K562 (cell line): ENCODE measurements at regions not wholly inside any gene's neighbourhood (a gene's known extent, or its start where the extent isn't known, plus 50 kb on each side); places are given as distances from the start of the nearest gene placed in this dataset.

Source experiments
- ATAC-seq: fragments of 200-7000 bp; cut with Tn5 transposase; 3 replicates; pipeline ENCODE4 v1.9.1; 2020; ENCODE audit warnings: moderate library complexity
- BruUV-seq: library from RNA; stranded (reverse); fragments of 400-500 nt; replicated peaks from 2 replicates; lab custom pipeline; 2021; lab: Mats Ljungman, UMichigan
- CTCF ChIA-PET: fragments of 300-600 bp; formaldehyde crosslinking; extraction: SDS; loops from one replicate; lab custom pipeline; 2021; ENCODE audit warnings: low intra/inter-chr PET ratio; lab: Yijun Ruan, JAX
- POLR2A ChIA-PET: fragments of 300-600, 350-650 bp; sonication (Branson Sonifier 250); formaldehyde crosslinking; extraction: SDS; loops from one replicate; lab custom pipeline; 2021; ENCODE audit warnings: antibody characterized with exemption, inconsistent platforms; lab: Yijun Ruan, JAX
- DNase-seq, 4 experiments: peaks; one replicate each; pipeline versions ENCODE4 v3.0.0 to v3.0.0-alpha.2; 2011 to 2018; ENCODE audit warnings: low spot score in 3 of 4, mixed read lengths in 3 of 4; ENCODE audit errors: extremely low read depth in 1 of 4
- FAIRE-seq: peaks from 2 replicates; lab custom pipeline; 2011; peaks lifted over from hg19 to GRCh38; lab: Jason Lieb, UNC
- H2AFZ ChIP-seq: 2 replicates; pipeline ENCODE4 v1.6.0; 2011; ENCODE audit warnings: low read depth, low read length, control low read depth, inconsistent platforms
- H3K27ac ChIP-seq: fragments of 200-600 bp; 3 replicates; pipeline ENCODE4 v1.8.0; 2011; ENCODE audit warnings: low read depth, mild to moderate bottlenecking, control low read depth, inconsistent platforms, low read length, moderate library complexity, mixed read lengths; ENCODE audit errors: extremely low read depth
- H3K27me3 ChIP-seq, 2 experiments: fragments of 300-600 bp in 1 of 2; 2 replicates in 1 of 2; 3 replicates in 1 of 2; pipeline versions ENCODE4 v1.6.0 to v1.8.0; 2011; ENCODE audit warnings: inconsistent platforms in 2 of 2, low read length in 2 of 2, mild to moderate bottlenecking in 1 of 2, mixed read lengths in 1 of 2, moderate library complexity in 1 of 2; ENCODE audit not compliant: control insufficient read depth in 2 of 2, insufficient read depth in 2 of 2
- H3K36me3 ChIP-seq: fragments of 300-600 bp; 3 replicates; pipeline ENCODE4 v1.8.0; 2011; ENCODE audit warnings: mild to moderate bottlenecking, low read length, inconsistent platforms; ENCODE audit not compliant: control insufficient read depth, insufficient read depth
- H3K4me1 ChIP-seq, 2 experiments: fragments of 200-600 bp in 1 of 2; replicated peaks in 1 of 2; 2 replicates in 1 of 2; 3 replicates in 1 of 2; pipeline versions ENCODE4 v1.5.1 to v1.8.0; 2011; ENCODE audit warnings: inconsistent platforms in 2 of 2, low read length in 2 of 2, mild to moderate bottlenecking in 1 of 2, mixed read lengths in 1 of 2, moderate library complexity in 1 of 2; ENCODE audit not compliant: control insufficient read depth in 2 of 2, insufficient read depth in 2 of 2
- H3K4me2 ChIP-seq: 2 replicates; pipeline ENCODE4 v1.6.1; 2011; ENCODE audit warnings: low read length, control low read depth, inconsistent platforms, mixed read lengths; ENCODE audit not compliant: insufficient read depth
- H3K4me3 ChIP-seq: fragments of 200-600 bp; sonication (generic), shearing (Covaris generic); 2 replicates; pipeline ENCODE4 v1.5.1; 2016; ENCODE audit warnings: control low read depth, inconsistent platforms
- H3K79me2 ChIP-seq: fragments of 200-600 bp; 3 replicates; pipeline ENCODE4 v1.8.0; 2011; ENCODE audit warnings: low read length, inconsistent platforms; ENCODE audit not compliant: control insufficient read depth, insufficient read depth
- H3K9ac ChIP-seq, 2 experiments: 2 replicates each; pipeline versions ENCODE4 v1.6.0 to v1.6.1; 2011; ENCODE audit warnings: low read depth in 2 of 2, low read length in 2 of 2, control low read depth in 1 of 2, inconsistent platforms in 1 of 2, mild to moderate bottlenecking in 1 of 2, mixed read lengths in 1 of 2; ENCODE audit not compliant: insufficient read depth in 1 of 2
- H3K9me1 ChIP-seq: one replicate; pipeline ENCODE4 v1.6.0; 2011; ENCODE audit warnings: inconsistent platforms, mild to moderate bottlenecking, low read length, moderate library complexity; ENCODE audit not compliant: control insufficient read depth, insufficient read depth
- H3K9me3 ChIP-seq: replicated peaks from 2 replicates; pipeline ENCODE4 v1.5.1; 2011; ENCODE audit warnings: low read depth, low read length, inconsistent platforms; ENCODE audit not compliant: control insufficient read depth, insufficient read depth
- H4K20me1 ChIP-seq: replicated peaks from 2 replicates; pipeline ENCODE4 v1.6.1; 2011; ENCODE audit warnings: low read length, inconsistent platforms, mixed read lengths; ENCODE audit not compliant: control insufficient read depth, insufficient read depth
- CBFA2T3 ChIP-seq: fragments of 450-650 bp; IDR thresholded peaks from 2 replicates; pipeline ENCODE4 v1.6.1; 2017
- KDM2B ChIP-seq: fragments of 250-450 bp; sonication (Bioruptor Pico); IDR thresholded peaks from 2 replicates; pipeline ENCODE4 v1.8.0; 2021; ENCODE audit warnings: mild to moderate bottlenecking, moderate library complexity
- KDM5B ChIP-seq: fragments of 200-600 bp; sonication (generic); IDR thresholded peaks from 2 replicates; pipeline ENCODE4 v1.6.1; 2012; ENCODE audit warnings: low read depth, mild to moderate bottlenecking, moderate library complexity, low read length, control low read depth, inconsistent platforms; ENCODE audit not compliant: insufficient replicate concordance
- PCBP2 ChIP-seq: fragments of 200-400 bp; formaldehyde crosslinking; IDR thresholded peaks from 2 replicates; pipeline ENCODE4 v1.6.1; 2018; ENCODE audit warnings: low read length, low read depth, mild to moderate bottlenecking, moderate library complexity; ENCODE audit not compliant: poor library complexity, severe bottlenecking
- PHF8 ChIP-seq: fragments of 200-600 bp; sonication (generic); IDR thresholded peaks from 2 replicates; pipeline ENCODE4 v1.6.1; 2012; ENCODE audit warnings: mixed run types, mild to moderate bottlenecking, inconsistent platforms, low read length, moderate library complexity, borderline replicate concordance
- PHTF2 ChIP-seq: fragments of 250-450 bp; sonication (Bioruptor Pico); IDR thresholded peaks from 2 replicates; pipeline ENCODE4 v1.5.0; 2021; ENCODE audit warnings: mild to moderate bottlenecking
- PRMT5 ChIP-seq: sonication (generic); formaldehyde crosslinking; IDR thresholded peaks from 2 replicates; pipeline ENCODE4 v1.5.0; 2020; ENCODE audit warnings: missing genetic modification reagents
- RBBP5 ChIP-seq: fragments of 200-600 bp; sonication (generic); IDR thresholded peaks from 2 replicates; pipeline ENCODE4 v1.6.1; 2012; ENCODE audit warnings: borderline replicate concordance, mild to moderate bottlenecking, low read length, control low read depth, inconsistent platforms; ENCODE audit not compliant: insufficient read depth, poor library complexity, severe bottlenecking
- RBM25 ChIP-seq: fragments of 200-400 bp; formaldehyde crosslinking; IDR thresholded peaks from 2 replicates; pipeline ENCODE4 v1.6.1; 2018; ENCODE audit warnings: low read length, low read depth, moderate library complexity; ENCODE audit not compliant: severe bottlenecking
- SRF ChIP-seq, 2 experiments: fragments of 250-450, 450-650 bp in 1 of 2; sonication (Bioruptor Pico) in 1 of 2; sonication (generic) in 1 of 2; formaldehyde crosslinking; IDR thresholded peaks; 2 replicates each; pipeline versions ENCODE4 v1.5.0 to v1.5.1; 2020 to 2022; ENCODE audit warnings: mild to moderate bottlenecking in 1 of 2, missing genetic modification reagents in 1 of 2
- TEAD1 ChIP-seq, 2 experiments: fragments of 450-650 bp in 1 of 2; sonication (generic) in 1 of 2; formaldehyde crosslinking; IDR thresholded peaks; 2 replicates each; pipeline versions ENCODE4 v1.4.0 to v1.8.0; 2020 to 2022; ENCODE audit warnings: mild to moderate bottlenecking in 2 of 2, missing genetic modification reagents in 1 of 2
- ZNF444 ChIP-seq: fragments of 250-450 bp; sonication (Bioruptor Pico); IDR thresholded peaks from 2 replicates; pipeline ENCODE4 v1.4.0; 2020; ENCODE audit warnings: mild to moderate bottlenecking, moderate library complexity
- ZNF695 ChIP-seq: fragments of 450-650 bp; formaldehyde crosslinking; IDR thresholded peaks from 2 replicates; pipeline ENCODE4 v1.4.0; 2020; ENCODE audit warnings: mild to moderate bottlenecking, moderate library complexity
- WGBS: fragments of 100-300 bp; shearing (Covaris generic); methylation state at CpG from one replicate; pipeline ENCODE4 v1.1.6; 2016; ENCODE audit warnings: low coverage, mixed read lengths; ENCODE audit not compliant: insufficient coverage; ENCODE audit errors: missing lambda C conversion rate; 5-methylcytosine and 5-hydroxymethylcytosine counted together
- in situ Hi-C: fragments of 300-500 bp; cut with MboI; formaldehyde crosslinking; loops from 4 replicates; pipeline ENCODE4 v1.15.0; 2018; ENCODE audit warnings: inconsistent platforms, mixed read lengths
- intact Hi-C: fragments of 100-400 bp; cut with micrococcal nuclease; formaldehyde crosslinking; loops from 2 replicates; pipeline ENCODE4 v1.14.2; 2022
- TF ChIP-seq, protein P1 (sequence below): sonication (generic); formaldehyde crosslinking; IDR thresholded peaks from 2 replicates; pipeline ENCODE4 v1.8.1; 2023; ENCODE audit warnings: mild to moderate bottlenecking, missing genetic modification reagents

DNA sequence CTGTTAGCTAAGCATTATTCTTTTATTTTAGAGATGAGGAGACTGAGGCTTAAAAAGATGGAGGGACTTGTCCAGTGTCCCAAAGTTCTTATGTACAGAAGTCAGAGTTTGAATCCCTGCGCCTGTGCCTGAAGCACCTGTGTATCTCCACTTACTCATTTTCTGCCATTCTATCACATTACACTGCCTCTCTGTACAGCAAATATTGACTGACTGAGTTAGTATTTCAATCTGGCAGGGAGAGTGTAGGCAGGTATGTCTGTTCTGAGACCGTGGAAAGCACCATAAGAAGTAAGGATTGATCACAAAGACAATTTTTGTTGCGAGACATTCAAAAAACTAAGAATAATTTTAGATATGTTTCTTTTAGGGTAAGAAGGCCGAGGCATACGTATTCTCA, 162.7 kb downstream of the KITLG start:
- WGBS: 13% methylated on average over 5 of the region's 5 CpGs
- H3K9me1 ChIP-seq: no peaks in the 10 kb centered on the region
- H3K4me2 ChIP-seq: no peak overlapping the region
- TF ChIP-seq TEAD1 (CRISPR knock-in tag; IDR thresholded peaks at IDR 0.05) (no peak), PCBP2 (no peak), RBBP5 (no peak), RBM25 (no peak), KDM2B (no peak), PHF8 (no peak), PRMT5 (CRISPR knock-in tag) (no peak), KDM5B (no peak), PHTF2 (CRISPR knock-in tag) (no peak), CBFA2T3 (no peak), SRF (CRISPR knock-in tag; IDR thresholded peaks at IDR 0.05) (no peak), ZNF695 (CRISPR knock-in tag) (no peak), ZNF444 (CRISPR knock-in tag) (no peak)
- TF ChIP-seq, protein P1, sequence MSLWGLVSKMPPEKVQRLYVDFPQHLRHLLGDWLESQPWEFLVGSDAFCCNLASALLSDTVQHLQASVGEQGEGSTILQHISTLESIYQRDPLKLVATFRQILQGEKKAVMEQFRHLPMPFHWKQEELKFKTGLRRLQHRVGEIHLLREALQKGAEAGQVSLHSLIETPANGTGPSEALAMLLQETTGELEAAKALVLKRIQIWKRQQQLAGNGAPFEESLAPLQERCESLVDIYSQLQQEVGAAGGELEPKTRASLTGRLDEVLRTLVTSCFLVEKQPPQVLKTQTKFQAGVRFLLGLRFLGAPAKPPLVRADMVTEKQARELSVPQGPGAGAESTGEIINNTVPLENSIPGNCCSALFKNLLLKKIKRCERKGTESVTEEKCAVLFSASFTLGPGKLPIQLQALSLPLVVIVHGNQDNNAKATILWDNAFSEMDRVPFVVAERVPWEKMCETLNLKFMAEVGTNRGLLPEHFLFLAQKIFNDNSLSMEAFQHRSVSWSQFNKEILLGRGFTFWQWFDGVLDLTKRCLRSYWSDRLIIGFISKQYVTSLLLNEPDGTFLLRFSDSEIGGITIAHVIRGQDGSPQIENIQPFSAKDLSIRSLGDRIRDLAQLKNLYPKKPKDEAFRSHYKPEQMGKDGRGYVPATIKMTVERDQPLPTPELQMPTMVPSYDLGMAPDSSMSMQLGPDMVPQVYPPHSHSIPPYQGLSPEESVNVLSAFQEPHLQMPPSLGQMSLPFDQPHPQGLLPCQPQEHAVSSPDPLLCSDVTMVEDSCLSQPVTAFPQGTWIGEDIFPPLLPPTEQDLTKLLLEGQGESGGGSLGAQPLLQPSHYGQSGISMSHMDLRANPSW: no peak
- intact Hi-C loops (no loop called here), in situ Hi-C loops (no loop called here)
- H3K9ac ChIP-seq: no peak overlapping the region
- H4K20me1 ChIP-seq: no peaks in the 10 kb centered on the region
- ATAC-seq (no peak), DNase-seq (no peak), FAIRE-seq (no peak)
- H3K9me3 ChIP-seq: no peaks in the 10 kb centered on the region
- H3K36me3 ChIP-seq: no peaks in the 10 kb centered on the region
- H3K79me2 ChIP-seq: no peaks in the 10 kb centered on the region
- H2AFZ ChIP-seq: no peak overlapping the region
- no TSS peak for BruUV-seq
- H3K27ac ChIP-seq: no peak overlapping the region
- no peaks in the 10 kb centered on the region for H3K27me3 ChIP-seq
- POLR2A ChIA-PET: no interaction called here
- CTCF ChIA-PET: no interaction called here
- no peak overlapping the region for H3K4me3 ChIP-seq
- no peaks in the 10 kb centered on the region for H3K4me1 ChIP-seq
